ENCODE measurements at regions not wholly inside any gene's neighbourhood (a gene's known extent, or its start where the extent isn't known, plus 50 kb on each side); places are given as distances from the start of the nearest gene placed in this dataset.
"Not testable (repeated sequence)": the region's sequence is repeated elsewhere in the genome, so short reads cannot be mapped to it uniquely, and the experiment has no call there.

GRCh38 chr5:16987776-16988175, 51.7 kb upstream of the MYO10 start:
- H3K4me3 ChIP-seq (ENCODE audit: low read depth, low read length): no peak overlapping the region
- in situ Hi-C loops (cut with HindIII; ENCODE audit: low sequenced_read_pairs): no loop called here
- TF ChIP-seq, protein P1, sequence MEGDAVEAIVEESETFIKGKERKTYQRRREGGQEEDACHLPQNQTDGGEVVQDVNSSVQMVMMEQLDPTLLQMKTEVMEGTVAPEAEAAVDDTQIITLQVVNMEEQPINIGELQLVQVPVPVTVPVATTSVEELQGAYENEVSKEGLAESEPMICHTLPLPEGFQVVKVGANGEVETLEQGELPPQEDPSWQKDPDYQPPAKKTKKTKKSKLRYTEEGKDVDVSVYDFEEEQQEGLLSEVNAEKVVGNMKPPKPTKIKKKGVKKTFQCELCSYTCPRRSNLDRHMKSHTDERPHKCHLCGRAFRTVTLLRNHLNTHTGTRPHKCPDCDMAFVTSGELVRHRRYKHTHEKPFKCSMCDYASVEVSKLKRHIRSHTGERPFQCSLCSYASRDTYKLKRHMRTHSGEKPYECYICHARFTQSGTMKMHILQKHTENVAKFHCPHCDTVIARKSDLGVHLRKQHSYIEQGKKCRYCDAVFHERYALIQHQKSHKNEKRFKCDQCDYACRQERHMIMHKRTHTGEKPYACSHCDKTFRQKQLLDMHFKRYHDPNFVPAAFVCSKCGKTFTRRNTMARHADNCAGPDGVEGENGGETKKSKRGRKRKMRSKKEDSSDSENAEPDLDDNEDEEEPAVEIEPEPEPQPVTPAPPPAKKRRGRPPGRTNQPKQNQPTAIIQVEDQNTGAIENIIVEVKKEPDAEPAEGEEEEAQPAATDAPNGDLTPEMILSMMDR (IDR thresholded peaks at IDR 0.05; ENCODE audit: low read depth, low read length, missing control alignments): no peak
- no peak for DNase-seq (ENCODE audit: low read depth)

DNA sequence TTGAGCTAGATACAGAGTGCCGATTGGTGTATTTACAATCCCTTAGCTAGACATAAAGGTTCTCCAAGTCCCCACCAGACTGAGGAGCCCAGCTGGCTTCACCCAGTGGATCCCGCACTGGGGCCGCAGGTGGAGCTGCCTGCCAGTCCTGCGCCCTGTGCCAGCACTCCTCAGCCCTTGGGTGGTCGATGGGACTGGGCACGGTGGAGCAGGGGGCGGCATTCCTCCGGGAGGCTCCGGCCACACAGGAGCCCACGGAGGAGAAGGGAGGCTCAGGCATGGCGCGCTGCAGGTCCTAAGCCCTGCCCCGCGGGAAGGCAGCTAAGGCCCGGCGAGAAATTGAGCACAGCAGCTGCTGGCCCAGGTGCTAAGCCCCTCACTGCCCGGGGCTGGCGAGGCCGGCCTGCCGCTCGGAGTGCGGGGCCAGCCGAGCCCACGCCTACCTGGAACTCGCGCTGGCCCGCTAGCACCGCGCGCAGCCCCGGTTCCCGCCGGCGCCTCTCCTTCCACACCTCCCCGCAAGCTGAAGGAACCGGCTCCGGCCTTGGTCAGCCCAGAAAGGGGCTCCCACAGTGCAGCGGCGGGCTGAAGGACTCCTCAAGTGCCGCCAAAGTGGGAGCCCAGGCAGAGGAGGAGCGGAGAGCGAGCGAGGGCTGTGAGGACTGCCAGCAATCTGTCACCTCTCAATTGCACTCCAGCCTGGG, 54.9 kb upstream of the MYO10 start:
- DNase-seq (ENCODE audit: low read depth); in situ Hi-C loops (cut with HindIII; ENCODE audit: low sequenced_read_pairs); H3K4me3 ChIP-seq (ENCODE audit: low read depth, low read length): not testable (repeated sequence)

- in situ Hi-C loops (cut with HindIII; ENCODE audit: low sequenced_read_pairs): no loop called here
- TF ChIP-seq, protein P1 (IDR thresholded peaks at IDR 0.05; ENCODE audit: low read depth, low read length, missing control alignments): no peak
- no peak overlapping the region for H3K4me3 ChIP-seq (ENCODE audit: low read depth, low read length)
- peak; percentile 64 for DNase-seq (ENCODE audit: low read depth)
Measured at GRCh38 chr5:16992006-16992405, 55.9 kb upstream of the MYO10 start.

- no peak overlapping the region for H3K4me3 ChIP-seq (ENCODE audit: low read depth, low read length)
- TF ChIP-seq, protein P1 (IDR thresholded peaks at IDR 0.05; ENCODE audit: low read depth, low read length, missing control alignments): no peak
- peak; percentile 18 for DNase-seq (ENCODE audit: low read depth)
- in situ Hi-C loops (cut with HindIII; ENCODE audit: low sequenced_read_pairs): no loop called here
Measured at GRCh38 chr5:16992444-16992843, 56.4 kb upstream of the MYO10 start.

DNA sequence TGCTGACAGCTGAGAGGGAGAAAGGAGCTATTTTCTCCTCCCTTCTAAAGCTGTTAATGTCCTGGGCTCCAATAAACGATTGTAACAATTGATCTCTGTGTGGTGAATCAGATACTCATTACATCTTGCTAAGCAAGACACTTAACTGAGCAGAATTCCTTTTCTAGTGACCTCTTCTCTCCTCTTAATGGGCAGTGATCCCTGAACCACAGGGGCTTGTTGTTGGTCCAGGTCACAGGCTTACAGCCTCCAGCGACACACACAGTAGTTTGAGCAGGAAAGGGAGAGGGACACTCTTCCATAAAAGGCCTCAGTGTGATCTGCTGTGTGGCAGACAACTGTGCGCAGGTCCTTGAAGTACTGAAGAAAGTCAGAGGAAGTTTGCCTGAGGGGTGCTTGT, 58.5 kb upstream of the MYO10 start:
- TF ChIP-seq, protein P1 (IDR thresholded peaks at IDR 0.05; ENCODE audit: low read depth, low read length, missing control alignments): no peak
- no peak for DNase-seq (ENCODE audit: low read depth)
- in situ Hi-C loops (cut with HindIII; ENCODE audit: low sequenced_read_pairs): no loop called here
- H3K4me3 ChIP-seq (ENCODE audit: low read depth, low read length): no peak overlapping the region

- DNase-seq (ENCODE audit: low read depth): no peak
- TF ChIP-seq, protein P1 (IDR thresholded peaks at IDR 0.05; ENCODE audit: low read depth, low read length, missing control alignments): no peak
- in situ Hi-C loops (cut with HindIII; ENCODE audit: low sequenced_read_pairs): no loop called here
- H3K4me3 ChIP-seq (ENCODE audit: low read depth, low read length): no peak overlapping the region
Measured at GRCh38 chr5:16995372-16995771, 59.3 kb upstream of the MYO10 start.

DNA sequence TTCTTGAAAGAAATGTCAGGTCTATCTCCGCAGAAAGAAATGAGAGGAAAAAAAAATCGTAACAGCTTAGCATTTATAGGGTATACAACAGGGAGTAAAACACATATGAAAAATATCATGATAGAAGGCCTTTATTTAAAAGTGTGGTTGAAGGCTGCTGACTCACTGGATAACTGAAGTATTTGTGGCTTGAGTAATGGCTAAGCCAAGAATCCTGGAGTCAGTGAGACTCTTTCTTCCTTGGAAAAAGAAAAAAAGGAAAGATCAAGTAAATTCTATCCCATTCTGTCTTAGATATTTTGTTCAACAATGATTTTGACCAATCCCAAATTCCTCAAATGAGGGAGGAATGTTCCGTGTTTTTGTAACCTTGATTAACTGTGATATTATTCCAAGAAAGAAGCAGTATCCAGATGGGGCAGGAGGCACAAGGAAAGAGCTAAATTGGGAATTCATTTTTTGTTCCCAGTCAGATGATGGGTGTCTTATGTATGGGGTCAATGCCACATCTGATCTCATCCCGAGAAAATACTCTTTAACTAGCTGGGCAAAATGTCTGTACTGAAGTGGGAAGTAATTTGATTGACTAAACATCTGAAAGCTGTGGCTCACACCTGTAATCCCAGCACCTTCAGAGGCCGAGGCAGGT, 64.3 kb upstream of the MYO10 start:
- peak; percentile 96 for DNase-seq (ENCODE audit: low read depth)
- no peak overlapping the region for H3K4me3 ChIP-seq (ENCODE audit: low read depth, low read length)
- in situ Hi-C loops (cut with HindIII; ENCODE audit: low sequenced_read_pairs): no loop called here
- TF ChIP-seq, protein P1 (IDR thresholded peaks at IDR 0.05; ENCODE audit: low read depth, low read length, missing control alignments): no peak

Measured in astrocyte of the cerebellum (primary cell).